Vagina (tissue), 2 donors: ENCODE measurements at regions not wholly inside any gene's neighbourhood (a gene's known extent, or its start where the extent isn't known, plus 50 kb on each side); places are given as distances from the start of the nearest gene placed in this dataset.

Source experiments
- DNase-seq, 2 donors: peaks; one replicate each; pipeline ENCODE4 v3.0.0-alpha.2; 2017; ENCODE audit errors: extremely low spot score in 2 of 2
- H3K27ac ChIP-seq: fragments of 200-600 bp; sonication (generic); one replicate; pipeline ENCODE4 v1.5.1; 2019
- H3K27me3 ChIP-seq: fragments of 200-600 bp; sonication (generic); one replicate; pipeline ENCODE4 v1.5.1; 2019
- H3K36me3 ChIP-seq, 2 donors: fragments of 200-600 bp; sonication (generic); one replicate each; pipeline ENCODE4 v1.5.1; 2017 to 2019
- H3K4me1 ChIP-seq: fragments of 200-600 bp; sonication (generic); one replicate; pipeline ENCODE4 v1.5.1; 2019
- H3K4me3 ChIP-seq, 2 donors: fragments of 200-600 bp; sonication (generic); 1 replicate in 1 of 2; 2 replicates in 1 of 2; pipeline ENCODE4 v1.5.1; 2016 to 2019
- H3K9me3 ChIP-seq: fragments of 200-600 bp; sonication (generic); one replicate; pipeline ENCODE4 v1.5.1; 2019
- CTCF ChIP-seq, 3 experiments: fragments of 450-650 bp in 2 of 3; fragments of 200-600 bp in 1 of 3; sonication (generic) in 1 of 3; IDR thresholded peaks; one replicate each; pipeline ENCODE4 v1.5.1; 2017 to 2019; ENCODE audit warnings: antibody characterized with exemption in 3 of 3, mild to moderate bottlenecking in 2 of 3, moderate library complexity in 2 of 3
- POLR2A ChIP-seq, 2 donors: fragments of 450-650 bp; IDR thresholded peaks; one replicate each; pipeline ENCODE4 v1.6.1; 2017; ENCODE audit warnings: antibody characterized with exemption in 2 of 2, mild to moderate bottlenecking in 2 of 2, moderate library complexity in 2 of 2
- POLR2AphosphoS5 ChIP-seq, 2 donors: sonication (generic); formaldehyde crosslinking; IDR thresholded peaks; one replicate each; pipeline ENCODE4 v1.9.0; 2017; ENCODE audit warnings: antibody characterized with exemption in 2 of 2, mild to moderate bottlenecking in 2 of 2, low read depth in 1 of 2; ENCODE audit not compliant: insufficient read depth in 1 of 2
- intact Hi-C: fragments of 100-400 bp; cut with DNase I; formaldehyde crosslinking; loops from one replicate; pipeline ENCODE4 v1.15.1; 2023

- intact Hi-C loops: no loop called here
- H3K9me3 ChIP-seq: no peaks in the 10 kb centered on the region
- no peak overlapping the region for H3K27ac ChIP-seq
- no peak overlapping the region for H3K4me3 ChIP-seq
- H3K4me1 ChIP-seq: peaks cover 16% of the 10 kb centered on the region
- no peak for DNase-seq
- H3K27me3 ChIP-seq: no peaks in the 10 kb centered on the region
- no peaks in the 10 kb centered on the region for H3K36me3 ChIP-seq
- TF ChIP-seq POLR2AphosphoS5 (IDR thresholded peaks at IDR 0.05; ENCODE audit: insufficient read depth in 1 of 2, low read depth in 1 of 2) (no peak), POLR2A (IDR thresholded peaks at IDR 0.05) (no peak), CTCF (IDR thresholded peaks at IDR 0.05) (no peak)
These were observed 50.3 kb upstream of the SPRED1 start for GRCh38 chr15:38202361-38202760.
